Fibroblast of mammary gland (primary cell): ENCODE measurements at regions not wholly inside any gene's neighbourhood (a gene's known extent, or its start where the extent isn't known, plus 50 kb on each side); places are given as distances from the start of the nearest gene placed in this dataset.
A peak's percentile ranks its signal among the peaks of the same experiment; 100 is the strongest.

Source experiments
- DNase-seq: peaks from one replicate; pipeline ENCODE4 v3.0.0-alpha.2; 2010; ENCODE audit warnings: low read depth
- H3K4me3 ChIP-seq: 2 replicates; pipeline ENCODE4 v1.5.1; 2011; ENCODE audit warnings: low read depth, mild to moderate bottlenecking, low read length, moderate library complexity; ENCODE audit not compliant: control insufficient read depth
- TF ChIP-seq, protein P1 (sequence below): conservative IDR thresholded peaks from 2 replicates; pipeline ENCODE4 v1.5.1; 2011; ENCODE audit warnings: low read depth, low read length, inconsistent platforms; ENCODE audit not compliant: control insufficient read depth, insufficient read depth

DNA sequence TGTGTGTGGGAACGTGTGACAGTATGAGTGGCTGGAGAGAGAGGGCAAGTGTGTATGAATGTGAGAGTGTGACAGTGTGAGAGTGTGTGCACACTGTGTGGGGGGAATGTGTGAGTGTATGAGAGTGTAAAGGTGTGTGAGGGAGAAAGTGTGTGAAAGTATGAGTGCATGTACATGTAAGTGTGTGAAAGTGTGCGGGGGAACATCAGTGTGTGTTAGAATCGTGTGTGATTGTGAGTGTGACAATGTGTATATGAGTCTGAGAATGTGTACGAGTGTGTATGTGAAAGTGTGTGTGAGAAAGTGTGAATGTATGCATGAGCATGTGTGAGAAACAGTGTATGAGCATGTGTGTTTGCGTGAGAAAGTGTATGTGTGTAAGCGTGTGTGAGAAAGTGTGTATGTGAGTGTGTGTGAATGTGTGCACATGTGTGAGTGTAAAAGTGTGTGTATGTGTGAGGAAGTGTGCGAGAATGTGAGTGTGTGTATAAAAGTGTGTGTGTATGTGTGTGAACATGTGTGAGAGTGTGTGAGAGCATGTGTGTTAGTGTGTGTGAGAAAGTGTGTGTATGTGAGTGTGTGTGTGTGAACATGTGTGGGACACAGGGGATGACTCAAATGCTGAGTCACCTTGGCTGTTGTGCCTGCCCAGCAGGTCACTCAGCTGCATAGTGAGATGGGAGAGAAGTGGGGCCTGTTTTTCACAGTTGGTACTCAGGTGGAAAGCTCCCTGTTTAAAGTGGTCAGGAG, 220.5 kb upstream of the TBX3 start:
- DNase-seq: peak; percentile 86
- TF ChIP-seq, protein P1, sequence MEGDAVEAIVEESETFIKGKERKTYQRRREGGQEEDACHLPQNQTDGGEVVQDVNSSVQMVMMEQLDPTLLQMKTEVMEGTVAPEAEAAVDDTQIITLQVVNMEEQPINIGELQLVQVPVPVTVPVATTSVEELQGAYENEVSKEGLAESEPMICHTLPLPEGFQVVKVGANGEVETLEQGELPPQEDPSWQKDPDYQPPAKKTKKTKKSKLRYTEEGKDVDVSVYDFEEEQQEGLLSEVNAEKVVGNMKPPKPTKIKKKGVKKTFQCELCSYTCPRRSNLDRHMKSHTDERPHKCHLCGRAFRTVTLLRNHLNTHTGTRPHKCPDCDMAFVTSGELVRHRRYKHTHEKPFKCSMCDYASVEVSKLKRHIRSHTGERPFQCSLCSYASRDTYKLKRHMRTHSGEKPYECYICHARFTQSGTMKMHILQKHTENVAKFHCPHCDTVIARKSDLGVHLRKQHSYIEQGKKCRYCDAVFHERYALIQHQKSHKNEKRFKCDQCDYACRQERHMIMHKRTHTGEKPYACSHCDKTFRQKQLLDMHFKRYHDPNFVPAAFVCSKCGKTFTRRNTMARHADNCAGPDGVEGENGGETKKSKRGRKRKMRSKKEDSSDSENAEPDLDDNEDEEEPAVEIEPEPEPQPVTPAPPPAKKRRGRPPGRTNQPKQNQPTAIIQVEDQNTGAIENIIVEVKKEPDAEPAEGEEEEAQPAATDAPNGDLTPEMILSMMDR: no peak
- H3K4me3 ChIP-seq: no peak overlapping the region

DNA sequence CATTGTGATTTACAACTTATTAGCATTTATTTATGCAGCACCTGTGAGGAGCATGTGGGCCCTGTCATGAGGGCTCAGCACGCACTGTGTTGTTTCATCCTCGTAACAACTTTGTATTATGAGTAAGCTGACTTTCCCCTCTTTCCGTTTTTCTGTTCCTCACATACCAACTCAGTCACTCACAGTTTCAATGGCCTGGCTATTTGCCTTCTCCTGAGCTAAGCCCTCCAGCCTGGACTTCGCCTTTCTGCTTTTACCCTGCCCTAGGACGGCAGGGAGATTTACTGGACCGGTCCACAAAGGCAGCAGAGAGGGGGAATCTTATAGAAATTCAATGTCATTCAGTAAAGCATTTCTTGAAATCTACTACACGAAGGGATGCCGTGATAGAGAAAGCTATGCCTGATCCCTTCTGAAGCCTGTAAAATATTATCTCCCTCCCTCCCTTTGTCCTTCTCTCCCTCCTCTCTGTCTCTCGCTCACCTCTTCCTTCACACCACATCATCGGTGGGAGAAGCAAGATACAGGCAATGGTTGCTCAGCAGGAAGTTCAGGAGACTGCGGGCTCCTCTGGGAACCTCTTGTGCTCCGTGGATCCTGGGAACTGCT, 219.2 kb upstream of the TBX3 start:
- peak; percentile 95 for DNase-seq

DNA sequence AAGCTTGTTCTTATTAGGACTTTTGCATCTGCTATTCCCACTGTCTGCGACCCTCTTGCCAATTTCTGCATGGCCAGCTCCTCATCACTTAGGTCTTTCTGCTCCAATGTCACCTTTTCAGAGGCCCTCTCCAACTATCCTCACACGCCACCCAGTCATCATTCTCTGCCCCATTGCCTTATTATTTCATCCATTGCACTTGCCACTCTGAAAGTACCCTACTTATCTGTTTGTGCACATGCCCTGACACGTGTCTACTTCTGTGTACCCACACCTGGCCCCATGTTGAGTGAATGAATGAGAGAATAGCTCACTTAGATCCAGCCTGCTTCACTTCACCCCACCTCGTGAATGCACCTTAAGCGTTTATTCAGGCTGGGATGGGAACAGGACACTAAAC, 218.7 kb upstream of the TBX3 start:
- TF ChIP-seq, protein P1: no peak
- no peak overlapping the region for H3K4me3 ChIP-seq
- no peak for DNase-seq

More for the DNA sequence above, 219.2 kb upstream of the TBX3 start:
- H3K4me3 ChIP-seq: peak overlapping the region; percentile 33
- TF ChIP-seq, protein P1: no peak

DNA sequence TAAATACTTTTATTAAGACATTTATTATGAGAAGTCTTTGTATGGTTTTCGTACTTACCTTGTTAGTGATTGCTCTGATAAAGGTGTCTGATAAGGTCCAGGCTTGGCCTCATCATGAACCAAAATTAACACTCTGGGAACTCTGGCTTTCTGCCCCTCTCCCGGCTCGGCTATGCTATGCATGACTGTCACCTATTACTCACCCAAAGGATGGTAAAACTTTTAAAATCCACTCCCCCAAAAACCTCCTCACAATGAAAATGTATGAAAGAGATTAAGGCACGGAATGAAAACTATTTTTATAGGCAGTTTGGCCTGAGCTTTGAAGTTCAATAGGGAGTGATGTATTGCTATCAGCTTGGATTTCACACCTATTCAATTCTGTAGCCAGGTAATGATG, 217.3 kb upstream of the TBX3 start:
- no peak for DNase-seq
- TF ChIP-seq, protein P1: no peak

DNA sequence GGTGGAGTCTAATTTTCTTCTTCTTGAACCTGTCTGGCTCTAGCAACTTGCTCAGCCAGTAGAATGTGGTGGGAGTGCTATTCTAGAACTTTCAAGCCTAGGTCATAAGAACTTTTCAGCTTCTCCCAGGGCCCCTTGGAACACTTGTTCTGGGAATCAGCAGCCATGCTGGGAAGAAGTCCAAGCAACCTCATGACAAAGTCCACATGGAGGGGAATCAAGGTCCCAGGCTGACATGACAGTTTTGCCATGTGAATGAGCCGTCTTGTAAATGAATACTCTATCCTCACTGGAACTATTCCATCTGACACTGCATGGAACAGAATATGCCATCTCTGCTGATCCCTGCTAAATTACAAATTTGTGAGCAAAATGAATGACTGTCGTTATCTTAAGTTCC, 214.2 kb upstream of the TBX3 start:
- H3K4me3 ChIP-seq: no peak overlapping the region
- no peak for DNase-seq
- TF ChIP-seq, protein P1: no peak

More for the DNA sequence above, 217.3 kb upstream of the TBX3 start:
- H3K4me3 ChIP-seq: no peak overlapping the region

DNA sequence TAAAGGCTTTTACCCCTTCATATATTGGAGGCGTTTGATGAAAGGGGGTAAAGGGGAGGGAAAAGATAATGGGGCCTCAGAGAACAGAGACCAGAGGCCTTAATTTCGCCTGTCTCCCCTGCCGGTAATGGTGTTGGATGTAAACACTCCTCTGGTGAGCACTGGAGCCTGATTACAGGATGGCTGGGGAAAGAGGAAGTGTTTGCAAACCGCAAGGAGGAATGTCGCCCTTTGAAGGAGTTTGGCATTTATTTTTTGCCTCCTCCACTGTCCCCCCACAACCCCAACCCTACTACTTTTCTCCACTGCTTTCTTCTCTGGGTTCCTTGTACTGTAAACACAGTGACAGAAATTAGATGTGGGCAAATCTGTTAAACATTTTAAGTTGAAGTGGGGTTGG, 211.9 kb upstream of the TBX3 start:
- TF ChIP-seq, protein P1: no peak
- no peak overlapping the region for H3K4me3 ChIP-seq
- DNase-seq: no peak
